ENCODE measurements at regions not wholly inside any gene's neighbourhood (a gene's known extent, or its start where the extent isn't known, plus 50 kb on each side); places are given as distances from the start of the nearest gene placed in this dataset.

GRCh38 chr9:23559522-23559921, 266.5 kb downstream of the ELAVL2 start:
- no peak for DNase-seq (ENCODE audit: low read depth in 3 of 3, low spot score in 2 of 3)

- DNase-seq (ENCODE audit: low read depth in 3 of 3, low spot score in 2 of 3): no peak
Measured at GRCh38 chr9:23563517-23563916, 262.5 kb downstream of the ELAVL2 start.

- no peak for DNase-seq (ENCODE audit: low read depth in 3 of 3, low spot score in 2 of 3)
Measured at GRCh38 chr9:23567516-23568165, 258.4 kb downstream of the ELAVL2 start.

- no peak for DNase-seq (ENCODE audit: low read depth in 3 of 3, low spot score in 2 of 3)
Measured at GRCh38 chr9:23571414-23572104, 254.5 kb downstream of the ELAVL2 start.

- DNase-seq (ENCODE audit: low read depth in 3 of 3, low spot score in 2 of 3): no peak
Measured at GRCh38 chr9:23573800-23574199, 252.2 kb downstream of the ELAVL2 start.

- DNase-seq (ENCODE audit: low read depth in 3 of 3, low spot score in 2 of 3): no peak
Measured at GRCh38 chr9:23577611-23578010, 248.4 kb downstream of the ELAVL2 start.

- no peak for DNase-seq (ENCODE audit: low read depth in 3 of 3, low spot score in 2 of 3)
Measured at GRCh38 chr9:23581931-23582330, 244.1 kb downstream of the ELAVL2 start.

GRCh38 chr9:23582836-23583235, 243.2 kb downstream of the ELAVL2 start:
- no peak for DNase-seq (ENCODE audit: low read depth in 3 of 3, low spot score in 2 of 3)

GRCh38 chr9:23586906-23587305, 239.1 kb downstream of the ELAVL2 start:
- DNase-seq (ENCODE audit: low read depth in 3 of 3, low spot score in 2 of 3): no peak

GRCh38 chr9:23587433-23587832, 238.6 kb downstream of the ELAVL2 start:
- no peak for DNase-seq (ENCODE audit: low read depth in 3 of 3, low spot score in 2 of 3)

GRCh38 chr9:23587903-23588302, 238.1 kb downstream of the ELAVL2 start:
- no peak for DNase-seq (ENCODE audit: low read depth in 3 of 3, low spot score in 2 of 3)

GRCh38 chr9:23590276-23591000, 235.6 kb downstream of the ELAVL2 start:
- no peak for DNase-seq (ENCODE audit: low read depth in 3 of 3, low spot score in 2 of 3)

GRCh38 chr9:23594421-23594820, 231.6 kb downstream of the ELAVL2 start:
- no peak for DNase-seq (ENCODE audit: low read depth in 3 of 3, low spot score in 2 of 3)

- DNase-seq (ENCODE audit: low read depth in 3 of 3, low spot score in 2 of 3): no peak
Measured at GRCh38 chr9:23596913-23597634, 229.0 kb downstream of the ELAVL2 start.

- DNase-seq (ENCODE audit: low read depth in 3 of 3, low spot score in 2 of 3): no peak
Measured at GRCh38 chr9:23598994-23599393, 227.0 kb downstream of the ELAVL2 start.

GRCh38 chr9:23603311-23603710, 222.7 kb downstream of the ELAVL2 start:
- no peak for DNase-seq (ENCODE audit: low read depth in 3 of 3, low spot score in 2 of 3)

GRCh38 chr9:23606107-23606506, 219.9 kb downstream of the ELAVL2 start:
- DNase-seq (ENCODE audit: low read depth in 3 of 3, low spot score in 2 of 3): no peak

- no peak for DNase-seq (ENCODE audit: low read depth in 3 of 3, low spot score in 2 of 3)
Measured at GRCh38 chr9:23608456-23608855, 217.6 kb downstream of the ELAVL2 start.

- no peak for DNase-seq (ENCODE audit: low read depth in 3 of 3, low spot score in 2 of 3)
Measured at GRCh38 chr9:23611869-23612268, 214.2 kb downstream of the ELAVL2 start.

GRCh38 chr9:23615569-23615968, 210.5 kb downstream of the ELAVL2 start:
- DNase-seq (ENCODE audit: low read depth in 3 of 3, low spot score in 2 of 3): no peak

- DNase-seq (ENCODE audit: low read depth in 3 of 3, low spot score in 2 of 3): no peak
Measured at GRCh38 chr9:23621188-23621587, 204.9 kb downstream of the ELAVL2 start.

All from right renal cortex interstitium (tissue), 3 donors.